Caki2 (cell line): ENCODE measurements at regions not wholly inside any gene's neighbourhood (a gene's known extent, or its start where the extent isn't known, plus 50 kb on each side); places are given as distances from the start of the nearest gene placed in this dataset.
"Not testable (repeated sequence)": the region's sequence is repeated elsewhere in the genome, so short reads cannot be mapped to it uniquely, and the experiment has no call there.

ENCODE experiments used
- DNase-seq: peaks from one replicate; pipeline ENCODE4 v3.0.0-alpha.2; 2015; ENCODE audit warnings: low read depth
- in situ Hi-C: cut with HindIII; loops from 2 replicates; pipeline ENCODE4 v1.10.0; 2016; ENCODE audit warnings: low sequenced_read_pairs, low pct_unique_long_range_greater_than_20kb, mixed read lengths

- in situ Hi-C loops, result no loop called here
- no peak for DNase-seq
Measured at GRCh38 chr1:74818241-74818640, 85.3 kb downstream of the TYW3 start.

- DNase-seq, result no peak
- in situ Hi-C loops, result no loop called here
Measured at GRCh38 chr1:74818661-74819456, 85.9 kb downstream of the TYW3 start.

GRCh38 chr1:74822851-74823401 is 90.0 kb downstream of the TYW3 start:
- no peak for DNase-seq
- in situ Hi-C loops, result no loop called here

GRCh38 chr1:74824497-74825107 is 91.7 kb downstream of the TYW3 start:
- in situ Hi-C loops, result no loop called here

GRCh38 chr1:74830766-74831165 is 97.8 kb downstream of the TYW3 start:
- no peak for DNase-seq
- in situ Hi-C loops, result no loop called here

More at GRCh38 chr1:74824497-74825107, 91.7 kb downstream of the TYW3 start:
- DNase-seq, result no peak

DNA sequence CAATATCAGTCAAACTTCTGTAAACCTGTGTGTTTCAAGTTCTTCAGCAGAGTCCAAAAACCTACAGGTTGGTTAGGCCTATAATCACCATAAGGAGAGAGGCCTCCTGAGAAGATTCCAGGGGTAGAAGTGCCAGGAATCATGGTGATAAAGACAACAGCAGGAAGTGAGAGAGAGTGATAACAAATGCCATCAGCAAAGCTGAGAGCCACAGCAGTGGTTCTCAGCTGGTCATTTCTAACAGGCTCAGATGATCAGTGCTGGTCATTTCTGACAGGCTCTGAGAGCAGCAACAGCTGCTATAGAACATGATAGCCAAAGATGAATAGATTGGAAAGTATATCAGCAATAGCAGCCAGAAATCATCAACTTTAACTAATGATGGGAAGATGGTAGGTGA is 101.3 kb downstream of the TYW3 start:
- in situ Hi-C loops, result no loop called here
- DNase-seq, result no peak

DNA sequence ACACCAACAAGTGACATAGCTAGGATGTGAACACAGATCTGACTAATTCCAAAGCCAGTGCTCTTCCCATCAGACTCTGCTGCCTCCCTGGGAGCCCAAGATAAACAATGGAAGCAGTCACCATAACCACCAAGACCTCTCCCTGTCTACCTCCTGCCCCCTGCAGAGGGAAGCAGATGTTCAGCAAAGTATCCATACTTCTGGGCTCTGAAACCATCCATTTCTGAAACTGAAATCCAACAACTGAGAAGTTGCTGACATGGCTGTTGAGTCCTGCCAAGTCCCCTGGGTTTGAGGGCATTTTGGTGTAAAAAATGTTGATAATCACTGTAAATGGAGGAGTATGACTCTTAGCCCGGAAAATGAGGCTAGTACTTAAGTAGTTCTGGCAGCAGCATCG is 102.1 kb downstream of the TYW3 start:
- in situ Hi-C loops, result no loop called here
- no peak for DNase-seq

DNA sequence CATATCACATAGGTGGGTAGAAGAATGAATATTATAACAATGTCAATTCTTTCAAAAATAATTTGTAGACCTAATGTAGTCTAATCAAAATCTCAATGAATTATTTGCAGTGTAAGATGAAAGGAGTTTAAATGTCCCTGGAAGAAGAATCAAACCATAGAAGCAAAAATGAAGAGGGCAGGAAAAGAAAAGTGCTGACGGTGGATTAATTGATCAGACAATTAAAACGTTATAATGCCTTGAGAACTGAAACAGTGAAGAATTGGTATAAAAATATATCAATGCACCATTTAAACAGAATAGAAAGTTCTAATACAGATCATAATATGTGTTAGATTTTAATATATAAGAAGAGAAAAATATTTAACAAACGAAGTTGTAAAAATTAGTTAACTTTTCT is 109.8 kb downstream of the TYW3 start:
- in situ Hi-C loops, result no loop called here
- no peak for DNase-seq

GRCh38 chr1:74847715-74848114 is 114.8 kb downstream of the TYW3 start:
- DNase-seq, result no peak
- in situ Hi-C loops, result no loop called here

DNA sequence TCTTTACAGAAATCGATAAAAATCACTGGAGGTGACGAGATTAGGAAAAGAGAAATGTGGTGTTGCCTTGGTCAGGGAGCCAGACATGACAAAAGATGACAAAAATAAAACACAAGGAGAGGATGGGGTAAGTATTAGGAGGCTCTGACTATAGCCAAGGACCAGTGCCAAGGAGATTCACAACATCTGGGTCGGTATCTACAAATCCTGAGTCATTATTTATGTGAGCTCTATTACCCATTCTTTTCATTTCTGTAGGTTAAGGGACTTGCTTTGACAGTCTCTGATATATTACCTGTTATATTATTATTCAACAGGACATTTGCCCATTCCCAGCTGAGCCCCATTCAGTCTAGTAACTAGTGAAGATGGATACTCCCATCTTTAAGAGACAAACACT is 120.8 kb downstream of the TYW3 start:
- in situ Hi-C loops, result no loop called here
- no peak for DNase-seq

- in situ Hi-C loops, result no loop called here
Measured at GRCh38 chr1:74856174-74856573, 123.2 kb downstream of the TYW3 start.

DNA sequence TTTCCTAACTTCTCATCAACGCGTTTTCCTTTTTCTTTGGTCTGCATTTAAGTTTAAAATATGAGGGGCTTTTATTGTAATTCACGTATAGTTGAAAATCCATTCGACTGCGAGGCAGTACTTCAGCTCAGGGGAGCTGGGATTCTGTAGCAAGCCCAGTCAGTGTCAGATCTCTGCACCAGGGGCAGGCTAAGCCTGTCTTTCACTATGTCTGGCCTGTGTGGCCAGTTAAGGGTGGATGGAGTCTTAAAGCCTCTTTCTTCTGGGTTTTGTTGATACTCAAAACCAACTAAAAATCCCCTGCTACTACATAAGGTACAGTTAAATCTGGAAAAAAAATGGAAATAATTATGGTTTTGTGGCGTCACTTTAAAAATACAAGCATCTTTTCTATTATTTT is 124.7 kb downstream of the TYW3 start:
- no peak for DNase-seq
- in situ Hi-C loops, result no loop called here

More at GRCh38 chr1:74856174-74856573, 123.2 kb downstream of the TYW3 start:
- no peak for DNase-seq

- in situ Hi-C loops, result no loop called here
- no peak for DNase-seq
Measured at GRCh38 chr1:74858136-74858535, 125.2 kb downstream of the TYW3 start.

- no peak for DNase-seq
- in situ Hi-C loops, result no loop called here
Measured at GRCh38 chr1:74861867-74862266, 128.9 kb downstream of the TYW3 start.

DNA sequence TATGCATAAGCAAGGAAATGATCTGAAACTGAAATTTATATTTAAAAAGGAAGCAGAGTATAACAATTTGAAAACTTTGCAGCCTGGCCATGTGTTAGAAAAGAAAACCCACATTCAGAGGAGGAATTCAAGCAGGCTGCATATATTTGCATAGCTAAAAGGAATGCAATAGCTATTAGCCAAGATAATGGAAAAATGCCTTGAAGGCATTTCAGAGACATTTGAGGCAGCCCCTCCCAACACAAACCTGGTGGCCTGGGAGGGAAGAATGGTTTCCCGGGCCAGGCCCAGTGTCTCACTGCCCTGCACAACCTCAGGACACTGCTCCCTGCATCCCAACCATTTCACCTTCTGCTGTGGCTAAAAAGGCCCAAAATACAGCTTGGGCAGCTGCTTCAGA is 136.8 kb downstream of the TYW3 start:
- DNase-seq, result no peak
- in situ Hi-C loops, result no loop called here

DNA sequence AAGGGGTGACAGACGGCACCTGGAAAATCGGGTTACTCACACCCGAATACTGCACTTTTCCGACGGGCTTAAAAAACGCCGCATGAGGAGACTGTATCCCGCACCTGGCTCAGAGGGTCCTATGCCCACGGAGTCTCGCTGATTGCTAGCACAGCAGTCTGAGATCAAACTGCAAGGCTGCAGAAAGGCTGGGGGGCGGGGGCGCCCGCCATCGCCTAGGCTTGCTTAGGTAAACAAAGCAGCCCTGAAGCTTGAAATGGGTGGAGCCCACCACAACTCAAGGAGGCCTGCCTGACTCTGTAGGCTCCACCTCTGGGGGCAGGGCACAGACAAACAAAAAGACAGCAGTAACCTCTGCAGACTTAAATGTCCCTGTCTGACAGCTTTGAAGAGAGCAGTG is 144.4 kb downstream of the TYW3 start:
- DNase-seq, in situ Hi-C loops: not testable (repeated sequence)

- in situ Hi-C loops, result no loop called here
- DNase-seq, result no peak
Measured at GRCh38 chr1:74895411-74895810, 162.5 kb downstream of the TYW3 start.

DNA sequence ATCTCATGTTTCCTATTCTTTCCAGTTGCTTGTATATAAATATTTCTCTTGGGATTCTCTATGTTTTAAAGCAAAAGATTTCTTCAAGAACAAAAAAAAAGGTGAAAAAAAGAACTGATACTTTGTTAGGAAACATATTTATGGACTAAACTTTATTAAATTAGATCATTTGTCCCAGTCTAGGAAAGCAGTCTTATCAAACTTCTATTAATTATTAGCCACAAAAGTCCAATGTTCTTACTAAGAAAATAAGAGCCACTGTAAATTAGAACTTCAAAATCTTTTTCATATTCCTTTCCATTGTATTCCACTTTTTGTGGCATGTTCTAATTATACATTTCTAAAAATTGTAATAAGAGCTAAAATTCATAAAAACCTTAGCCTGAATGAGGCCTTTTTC is 175.2 kb downstream of the TYW3 start:
- DNase-seq, result no peak
- in situ Hi-C loops, result no loop called here

GRCh38 chr1:74908797-74909196 is 175.8 kb downstream of the TYW3 start:
- DNase-seq, result no peak
- in situ Hi-C loops, result no loop called here

GRCh38 chr1:74913978-74914377 is 181.0 kb downstream of the TYW3 start:
- in situ Hi-C loops, result no loop called here
- DNase-seq, result no peak
